ENCODE measurements at regions not wholly inside any gene's neighbourhood (a gene's known extent, or its start where the extent isn't known, plus 50 kb on each side); places are given as distances from the start of the nearest gene placed in this dataset.

DNA sequence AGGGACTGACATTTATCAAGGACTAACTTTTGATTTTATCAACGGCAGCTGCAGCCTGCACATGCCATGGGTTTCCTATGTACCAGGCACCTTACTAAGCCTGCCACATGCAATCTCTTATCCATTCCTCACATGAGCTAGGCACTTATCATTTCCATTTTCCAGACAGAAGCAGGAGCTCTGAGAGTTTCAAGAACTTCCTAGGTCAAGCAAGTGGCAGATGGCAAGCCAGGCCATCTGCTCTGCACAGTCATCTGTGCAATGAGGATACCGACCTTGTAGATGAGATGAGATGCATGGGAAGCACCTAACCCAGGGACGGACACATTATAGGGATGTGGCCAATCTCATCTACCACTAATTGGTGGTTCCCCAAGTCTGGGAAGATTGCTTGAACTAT, 339.4 kb upstream of the USP24 start:
- WGBS, 2 experiments (ENCODE audit: extremely low coverage in 1 of 2, insufficient coverage in 1 of 2, insufficient read length in 1 of 2, insufficient replicate concordance in 2 of 2, low coverage in 1 of 2, low lambda C conversion rate in 2 of 2, missing lambda C conversion rate in 1 of 2) = 93% methylated on average over 3 of the region's 3 CpGs; no CpG with 5 or more reads in 1 of the 2 experiments
- no peaks in the 10 kb centered on the region for H4K20me1 ChIP-seq (replicated peaks in 1 of 2; ENCODE audit: control insufficient read depth in 1 of 2, insufficient read depth in 2 of 2, low read length in 2 of 2)
- FAIRE-seq = no peak
- no peak for TF ChIP-seq SP2 (IDR thresholded peaks at IDR 0.05; ENCODE audit: low read length)
- no peak for TF ChIP-seq RAD21 (IDR thresholded peaks at IDR 0.05 in 1 of 2, conservative IDR thresholded peaks at IDR 0.05 in 1 of 2; ENCODE audit: low read depth in 2 of 2, low read length in 2 of 2)
- no peak for TF ChIP-seq KDM5A (IDR thresholded peaks at IDR 0.05; ENCODE audit: low read length)
- TF ChIP-seq, protein P1, sequence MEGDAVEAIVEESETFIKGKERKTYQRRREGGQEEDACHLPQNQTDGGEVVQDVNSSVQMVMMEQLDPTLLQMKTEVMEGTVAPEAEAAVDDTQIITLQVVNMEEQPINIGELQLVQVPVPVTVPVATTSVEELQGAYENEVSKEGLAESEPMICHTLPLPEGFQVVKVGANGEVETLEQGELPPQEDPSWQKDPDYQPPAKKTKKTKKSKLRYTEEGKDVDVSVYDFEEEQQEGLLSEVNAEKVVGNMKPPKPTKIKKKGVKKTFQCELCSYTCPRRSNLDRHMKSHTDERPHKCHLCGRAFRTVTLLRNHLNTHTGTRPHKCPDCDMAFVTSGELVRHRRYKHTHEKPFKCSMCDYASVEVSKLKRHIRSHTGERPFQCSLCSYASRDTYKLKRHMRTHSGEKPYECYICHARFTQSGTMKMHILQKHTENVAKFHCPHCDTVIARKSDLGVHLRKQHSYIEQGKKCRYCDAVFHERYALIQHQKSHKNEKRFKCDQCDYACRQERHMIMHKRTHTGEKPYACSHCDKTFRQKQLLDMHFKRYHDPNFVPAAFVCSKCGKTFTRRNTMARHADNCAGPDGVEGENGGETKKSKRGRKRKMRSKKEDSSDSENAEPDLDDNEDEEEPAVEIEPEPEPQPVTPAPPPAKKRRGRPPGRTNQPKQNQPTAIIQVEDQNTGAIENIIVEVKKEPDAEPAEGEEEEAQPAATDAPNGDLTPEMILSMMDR (IDR thresholded peaks at IDR 0.05; ENCODE audit: control extremely low read depth in 1 of 3, insufficient read depth in 1 of 3, low read depth in 1 of 3, low read length in 3 of 3) = no peak
- no peak for TF ChIP-seq KDM4A (IDR thresholded peaks at IDR 0.05; ENCODE audit: low read depth, low read length, severe bottlenecking)

More for the DNA sequence above, 339.4 kb upstream of the USP24 start:
- H4K5ac ChIP-seq (ENCODE audit: insufficient read length, low read depth, low read length) = no peak overlapping the region
- H3K23me2 ChIP-seq (ENCODE audit: low read depth, low read length) = no peaks in the 10 kb centered on the region
- no peak overlapping the region for H3K4me3 ChIP-seq (ENCODE audit: extremely low read depth in 1 of 4, insufficient read depth in 2 of 4, low read depth in 3 of 4, low read length in 4 of 4)
- no peak for DNase-seq (ENCODE audit: low read depth in 1 of 2, low spot score in 2 of 2)
- H3K14ac ChIP-seq (ENCODE audit: insufficient read length) = no peak overlapping the region
- H3K9ac ChIP-seq (replicated peaks in 1 of 4; ENCODE audit: extremely low read depth in 1 of 4, low read depth in 3 of 4, low read length in 3 of 4) = no peak overlapping the region
- no peak overlapping the region for H2AFZ ChIP-seq (ENCODE audit: low read length)
- CTCF ChIA-PET (ENCODE audit: partially characterized antibody) = no interaction called here
- no peak overlapping the region for H2BK12ac ChIP-seq (ENCODE audit: low read depth, low read length)
- no peak overlapping the region for H2BK5ac ChIP-seq (ENCODE audit: low read depth, low read length)
- no peaks in the 10 kb centered on the region for H3K36me3 ChIP-seq (ENCODE audit: control insufficient read depth in 2 of 4, insufficient read depth in 4 of 4, low read length in 3 of 4)
- no peak overlapping the region for H3K27ac ChIP-seq (ENCODE audit: low read depth, low read length)
- no peak overlapping the region for H3K23ac ChIP-seq (ENCODE audit: insufficient read length)
- H2AK5ac ChIP-seq (ENCODE audit: low read depth, low read length) = no peak overlapping the region
- no peak overlapping the region for H3K18ac ChIP-seq (ENCODE audit: extremely low read depth, low read length)
- no peak overlapping the region for H4K91ac ChIP-seq (replicated peaks; ENCODE audit: insufficient read length, low read length)
- no peaks in the 10 kb centered on the region for H3K79me1 ChIP-seq (ENCODE audit: low read depth, low read length)
- no peak overlapping the region for H2BK15ac ChIP-seq (ENCODE audit: low read length)
- no peaks in the 10 kb centered on the region; a peak in 1 of 7 replicates for H3K27me3 ChIP-seq (replicated peaks in 1 of 4; ENCODE audit: control insufficient read depth in 3 of 4, extremely low read depth in 1 of 4, insufficient read depth in 3 of 4, low read length in 3 of 4)
- H4K8ac ChIP-seq (ENCODE audit: extremely low read depth, insufficient read depth, low read length) = no peak overlapping the region
- no peak overlapping the region for H2BK120ac ChIP-seq (replicated peaks; ENCODE audit: low read depth, low read length)
- H3K79me2 ChIP-seq (ENCODE audit: control insufficient read depth in 1 of 2, insufficient read depth in 2 of 2, low read length in 2 of 2) = no peaks in the 10 kb centered on the region
- no peak overlapping the region for H3K56ac ChIP-seq (replicated peaks; ENCODE audit: insufficient read length, low read depth, low read length)
- POLR2A ChIA-PET (ENCODE audit: partially characterized antibody) = no interaction called here
- no peak overlapping the region for H3K4ac ChIP-seq (replicated peaks; ENCODE audit: insufficient read length, low read depth, low read length)
- H3K4me1 ChIP-seq (replicated peaks in 1 of 4; ENCODE audit: control insufficient read depth in 3 of 4, insufficient read depth in 4 of 4, low read length in 3 of 4) = no peaks in the 10 kb centered on the region
- H3K9me3 ChIP-seq (ENCODE audit: insufficient read depth in 2 of 2, low read depth in 1 of 2, low read length in 1 of 2) = no peaks in the 10 kb centered on the region; a peak in 1 of 4 replicates
- no peak overlapping the region for H2BK20ac ChIP-seq (ENCODE audit: low read length)
- H3K4me2 ChIP-seq (ENCODE audit: insufficient read depth in 1 of 2, low read depth in 2 of 2, low read length in 2 of 2) = no peak overlapping the region
